ENCODE measurements at regions not wholly inside any gene's neighbourhood (a gene's known extent, or its start where the extent isn't known, plus 50 kb on each side); places are given as distances from the start of the nearest gene placed in this dataset.

GRCh38 chr2:212912445-212913103 is 238.8 kb downstream of the IKZF2 start:
- H3K4me2 ChIP-seq (ENCODE audit: low read length), result peak overlapping the region; percentile 80
- DNase-seq, result peak; percentile 92
- peak; percentile 83 for ATAC-seq
- CTCF ChIA-PET, result interaction anchor here (0.5 to 0.6 kb wide), 2 partner anchors 20 to 311 kb away, joined by 3 to 5 read pairs; no protein-coding TSS in a partner anchor
- H4K20me1 ChIP-seq (ENCODE audit: low read length), result no peaks in the 10 kb centered on the region
- H3K9me2 ChIP-seq (replicated peaks; ENCODE audit: low read length), result no peaks in the 10 kb centered on the region
- no peaks in the 10 kb centered on the region for H3K9me3 ChIP-seq (ENCODE audit: low read length)
- peaks cover 55% of the 10 kb centered on the region for H3K4me1 ChIP-seq (ENCODE audit: insufficient read depth, low read length)
- H3K79me2 ChIP-seq (ENCODE audit: low read length), result no peaks in the 10 kb centered on the region
- POLR2A ChIA-PET (ENCODE audit: unreplicated experiment), result interaction anchor here (0.5 to 0.7 kb wide), 2 partner anchors 27 to 101 kb away, joined by 3 to 4 read pairs; no protein-coding TSS in a partner anchor
- peak overlapping the region; percentile 80 for H3K9ac ChIP-seq (ENCODE audit: low read length)
- H2AFZ ChIP-seq (ENCODE audit: low read length), result peak overlapping the region; percentile 68
- no peaks in the 10 kb centered on the region for H3K27me3 ChIP-seq (ENCODE audit: low read length)
- H3K36me3 ChIP-seq (ENCODE audit: low read depth, low read length), result no peaks in the 10 kb centered on the region
- peaks cover 23% of the 10 kb centered on the region for H3F3A ChIP-seq (ENCODE audit: low read length, unreplicated experiment)
- no TSS peak for BruUV-seq (replicated peaks)
- intact Hi-C loops (cut with micrococcal nuclease), result loop anchor here (1.0 to 5.0 kb wide), 6 partner anchors 28 to 241 kb away; no protein-coding TSS in a partner anchor
- peak overlapping the region; percentile 94 for H3K27ac ChIP-seq (ENCODE audit: low read length)
- TF ChIP-seq EZH2 (IDR thresholded peaks at IDR 0.05; ENCODE audit: low read length, unreplicated experiment) (no peak), CTCF (conservative IDR thresholded peaks at IDR 0.05; ENCODE audit: low read depth, low read length) (no peak), EZH2phosphoT487 (IDR thresholded peaks at IDR 0.05; ENCODE audit: borderline replicate concordance, low read length) (no peak)
- peak overlapping the region; percentile 54 for H3K4me3 ChIP-seq (ENCODE audit: low read length)

GRCh38 chr2:212911011-212911410 is 240.4 kb downstream of the IKZF2 start:
- peak overlapping the region; percentile 44 for H2AFZ ChIP-seq (ENCODE audit: low read length)
- H3K4me2 ChIP-seq (ENCODE audit: low read length), result 0 out of 2 replicates have a peak overlapping the region, but pooled peaks have one; percentile 80
- ATAC-seq, result no peak
- peaks cover 26% of the 10 kb centered on the region for H3F3A ChIP-seq (ENCODE audit: low read length, unreplicated experiment)
- H3K9ac ChIP-seq (ENCODE audit: low read length), result peak overlapping the region; percentile 80
- H3K4me1 ChIP-seq (ENCODE audit: insufficient read depth, low read length), result peaks cover 64% of the 10 kb centered on the region
- no peaks in the 10 kb centered on the region for H3K79me2 ChIP-seq (ENCODE audit: low read length)
- H3K36me3 ChIP-seq (ENCODE audit: low read depth, low read length), result no peaks in the 10 kb centered on the region
- H4K20me1 ChIP-seq (ENCODE audit: low read length), result no peaks in the 10 kb centered on the region
- peak overlapping the region; percentile 94 for H3K27ac ChIP-seq (ENCODE audit: low read length)
- no TSS peak for BruUV-seq (replicated peaks)
- ChIA-PET POLR2A (ENCODE audit: unreplicated experiment) (no interaction called here), CTCF (no interaction called here)
- no peak overlapping the region for H3K4me3 ChIP-seq (ENCODE audit: low read length)
- no peaks in the 10 kb centered on the region for H3K27me3 ChIP-seq (ENCODE audit: low read length)
- TF ChIP-seq CTCF (conservative IDR thresholded peaks at IDR 0.05; ENCODE audit: low read depth, low read length), result no peak
- no peak for TF ChIP-seq EZH2phosphoT487 (IDR thresholded peaks at IDR 0.05; ENCODE audit: borderline replicate concordance, low read length)
- TF ChIP-seq EZH2 (IDR thresholded peaks at IDR 0.05; ENCODE audit: low read length, unreplicated experiment), result no peak
- intact Hi-C loops (cut with micrococcal nuclease), result loop anchor here (5.0 kb wide), 2 partner anchors 204 to 224 kb away; no protein-coding TSS in a partner anchor
- no peaks in the 10 kb centered on the region for H3K9me3 ChIP-seq (ENCODE audit: low read length)
- no peaks in the 10 kb centered on the region for H3K9me2 ChIP-seq (replicated peaks; ENCODE audit: low read length)
- DNase-seq, result no peak

All from PC-3 (cell line).